Astrocyte (in vitro differentiated cells and primary cell): ENCODE measurements at regions not wholly inside any gene's neighbourhood (a gene's known extent, or its start where the extent isn't known, plus 50 kb on each side); places are given as distances from the start of the nearest gene placed in this dataset.

Experiments used
- EZH2 ChIP-seq: IDR thresholded peaks from 2 replicates; pipeline ENCODE4 v1.6.1; 2012; ENCODE audit warnings: mild to moderate bottlenecking, low read length, inconsistent platforms; ENCODE audit not compliant: insufficient read depth
- TF ChIP-seq, protein P1 (sequence below): IDR thresholded peaks from 2 replicates; pipeline ENCODE4 v1.5.1; 2011; ENCODE audit warnings: low read depth, mild to moderate bottlenecking, inconsistent platforms, low read length, moderate library complexity; ENCODE audit not compliant: insufficient read depth

- TF ChIP-seq, protein P1, sequence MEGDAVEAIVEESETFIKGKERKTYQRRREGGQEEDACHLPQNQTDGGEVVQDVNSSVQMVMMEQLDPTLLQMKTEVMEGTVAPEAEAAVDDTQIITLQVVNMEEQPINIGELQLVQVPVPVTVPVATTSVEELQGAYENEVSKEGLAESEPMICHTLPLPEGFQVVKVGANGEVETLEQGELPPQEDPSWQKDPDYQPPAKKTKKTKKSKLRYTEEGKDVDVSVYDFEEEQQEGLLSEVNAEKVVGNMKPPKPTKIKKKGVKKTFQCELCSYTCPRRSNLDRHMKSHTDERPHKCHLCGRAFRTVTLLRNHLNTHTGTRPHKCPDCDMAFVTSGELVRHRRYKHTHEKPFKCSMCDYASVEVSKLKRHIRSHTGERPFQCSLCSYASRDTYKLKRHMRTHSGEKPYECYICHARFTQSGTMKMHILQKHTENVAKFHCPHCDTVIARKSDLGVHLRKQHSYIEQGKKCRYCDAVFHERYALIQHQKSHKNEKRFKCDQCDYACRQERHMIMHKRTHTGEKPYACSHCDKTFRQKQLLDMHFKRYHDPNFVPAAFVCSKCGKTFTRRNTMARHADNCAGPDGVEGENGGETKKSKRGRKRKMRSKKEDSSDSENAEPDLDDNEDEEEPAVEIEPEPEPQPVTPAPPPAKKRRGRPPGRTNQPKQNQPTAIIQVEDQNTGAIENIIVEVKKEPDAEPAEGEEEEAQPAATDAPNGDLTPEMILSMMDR: no peak
- no peak for TF ChIP-seq EZH2
These were observed 215.1 kb upstream of the KLHL29 start for GRCh38 chr2:23169896-23170295.
